HG02884 (cell line): ENCODE measurements at regions not wholly inside any gene's neighbourhood (a gene's known extent, or its start where the extent isn't known, plus 50 kb on each side); places are given as distances from the start of the nearest gene placed in this dataset.

Source experiments
- ATAC-seq: cut with Tn5 transposase; IDR thresholded peaks from one replicate; pipeline ENCODE4 v1.9.1; 2021; ENCODE audit warnings: mild to moderate bottlenecking, moderate library complexity; ENCODE audit not compliant: unreplicated experiment

DNA sequence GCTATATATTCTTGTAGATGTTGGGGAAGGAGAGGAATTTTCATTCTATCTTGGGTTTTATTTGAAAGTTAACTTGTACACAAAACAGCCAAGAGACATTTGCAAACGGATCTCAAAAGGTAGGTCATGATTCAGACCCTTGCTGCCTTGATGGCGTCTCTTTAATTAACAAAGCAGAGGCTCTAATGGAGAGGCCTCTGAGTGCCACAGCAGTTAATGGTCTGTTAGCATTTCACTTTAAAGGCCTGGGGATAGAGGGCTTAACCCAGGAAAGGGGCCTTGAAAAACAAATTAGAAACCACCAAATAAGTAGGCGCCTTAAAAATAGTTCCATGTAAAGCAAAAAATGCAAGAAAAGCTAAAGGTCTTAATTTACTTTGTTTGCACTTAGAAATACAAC, 836.9 kb upstream of the CELF4 start:
- no peak for ATAC-seq

DNA sequence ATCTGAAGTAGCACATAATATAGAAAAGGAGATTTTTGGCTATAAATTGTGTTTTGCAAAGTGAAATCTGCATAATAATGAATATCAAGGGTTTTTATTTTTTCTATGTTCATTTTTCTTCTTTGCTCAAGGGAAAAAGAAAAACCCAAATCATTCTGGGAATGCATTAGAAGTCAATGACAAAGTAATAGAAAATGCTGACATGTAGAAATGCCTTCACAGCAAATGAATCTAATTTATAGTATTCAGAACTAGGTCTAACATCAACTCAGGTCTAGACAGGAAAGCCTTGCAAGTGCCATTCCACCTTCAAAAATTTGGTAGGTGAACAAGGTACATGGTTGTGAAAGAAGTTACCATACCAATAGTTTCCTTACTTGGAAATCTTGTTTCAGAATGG, 831.5 kb upstream of the CELF4 start:
- no peak for ATAC-seq

DNA sequence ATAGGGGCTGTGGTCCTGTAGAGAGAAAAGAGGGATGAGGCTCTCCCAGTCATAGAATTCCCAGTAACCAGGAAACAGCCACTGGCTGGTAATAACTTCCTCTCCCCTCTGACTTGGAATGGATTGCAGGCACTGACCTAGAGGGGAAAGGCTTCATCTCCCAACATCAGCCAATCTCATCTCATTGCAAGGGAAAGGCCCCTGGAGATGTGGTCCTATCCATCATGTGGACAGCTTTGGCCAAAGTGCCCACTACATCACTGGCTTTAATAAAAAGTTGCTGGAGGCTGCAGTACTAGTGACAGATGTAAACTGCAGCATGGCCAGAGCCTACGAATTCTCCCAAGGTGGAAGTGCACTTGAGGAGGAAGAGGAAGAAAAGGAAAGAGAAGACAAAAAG, 820.5 kb upstream of the CELF4 start:
- no peak for ATAC-seq

DNA sequence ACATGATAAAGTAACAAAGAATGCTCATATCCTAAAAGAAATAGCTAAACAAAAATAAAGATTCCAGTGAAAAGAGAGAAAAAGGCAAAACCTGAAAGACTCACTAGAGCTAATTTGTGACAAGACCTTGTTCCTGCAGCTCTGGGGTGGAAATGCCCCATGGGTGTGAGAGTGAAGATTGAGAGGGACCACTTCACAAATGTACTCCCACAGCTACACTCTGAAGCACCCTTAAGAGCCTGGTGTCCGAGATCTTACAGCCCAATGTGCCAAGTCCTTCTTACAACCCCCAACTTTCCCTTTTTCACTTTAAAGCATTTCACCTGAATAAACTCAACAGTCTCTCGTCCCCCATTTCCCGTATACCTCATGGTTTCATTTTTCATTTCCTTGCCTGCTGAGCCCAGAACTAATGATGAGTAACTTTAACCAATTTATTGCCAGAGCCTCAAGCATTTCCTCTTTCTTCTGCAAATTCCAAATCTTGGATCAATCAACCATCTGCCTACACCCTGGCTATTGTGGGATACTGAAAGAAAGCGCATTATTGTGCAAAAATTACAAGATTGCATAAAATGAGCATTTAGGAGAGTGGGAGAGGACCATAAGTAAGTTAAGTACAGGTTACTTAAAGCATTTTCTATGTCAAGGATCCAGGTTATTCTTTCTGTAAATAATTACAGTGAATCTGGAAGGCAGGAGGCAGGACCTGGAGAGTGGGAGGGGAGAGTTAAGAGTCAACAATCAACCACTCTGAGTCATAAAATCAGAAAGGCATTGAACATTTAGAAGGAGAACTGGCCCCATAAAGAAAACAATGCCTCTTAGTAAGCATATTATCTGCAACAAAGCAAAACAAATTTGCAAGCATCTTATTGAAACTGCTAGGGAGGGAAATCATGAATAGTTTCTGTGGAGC, 804.4 kb upstream of the CELF4 start:
- ATAC-seq, result no peak

DNA sequence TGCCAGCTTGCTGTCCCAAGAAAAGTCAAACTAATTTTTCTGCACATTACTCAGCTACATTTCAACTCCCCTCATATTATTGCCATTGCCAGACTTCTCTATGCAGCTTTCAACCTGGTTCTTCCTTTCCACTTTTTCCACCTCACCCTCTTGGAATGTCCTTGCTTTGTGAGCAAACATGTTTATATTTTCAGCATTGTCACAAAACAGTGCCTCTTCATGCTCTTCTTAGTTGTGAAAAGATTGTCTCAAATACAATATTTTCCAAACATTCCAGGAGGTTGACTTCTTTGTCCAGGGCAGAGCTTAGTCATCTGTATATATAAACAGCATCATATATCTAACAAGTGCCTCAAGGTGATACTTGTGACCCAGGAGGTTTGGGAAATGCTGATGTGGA, 803.3 kb upstream of the CELF4 start:
- no peak for ATAC-seq

DNA sequence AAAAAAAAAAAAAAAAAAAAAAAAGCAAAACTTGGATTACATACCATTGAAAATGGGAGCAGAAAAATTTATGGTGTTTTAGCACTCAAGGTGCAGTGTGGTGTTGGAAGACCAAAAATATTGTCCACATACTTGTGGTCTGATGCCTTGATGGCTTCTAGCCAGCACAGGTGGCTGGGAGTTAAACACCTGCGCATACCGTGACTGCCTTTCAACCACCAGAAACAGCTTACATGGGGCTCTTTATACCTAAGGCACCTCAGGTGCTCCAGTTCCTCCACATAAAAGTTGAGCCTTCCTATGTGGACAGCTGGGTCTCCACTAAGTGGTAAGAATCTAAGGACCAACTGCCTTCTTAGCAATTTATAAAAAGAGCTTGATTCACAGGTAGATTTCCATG, 802.6 kb upstream of the CELF4 start:
- ATAC-seq, result no peak

DNA sequence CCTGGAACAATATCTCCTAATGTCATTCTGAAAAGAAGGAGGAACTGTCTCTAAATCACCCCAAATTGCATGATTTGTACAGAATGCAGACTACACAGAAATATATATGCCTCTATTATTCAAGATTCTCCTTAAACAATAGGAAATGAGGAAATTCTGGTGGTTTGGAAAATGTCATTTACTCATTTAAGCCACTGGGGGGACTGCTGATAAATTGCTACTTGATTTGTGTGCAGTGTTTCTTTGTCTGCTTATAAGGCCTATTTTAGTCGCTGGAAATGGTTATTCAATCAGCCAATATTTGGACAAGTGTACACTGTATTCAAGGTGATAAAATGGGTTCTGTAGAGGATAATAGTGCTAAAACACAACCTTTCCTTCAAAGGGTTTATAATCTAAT, 801.9 kb upstream of the CELF4 start:
- no peak for ATAC-seq

DNA sequence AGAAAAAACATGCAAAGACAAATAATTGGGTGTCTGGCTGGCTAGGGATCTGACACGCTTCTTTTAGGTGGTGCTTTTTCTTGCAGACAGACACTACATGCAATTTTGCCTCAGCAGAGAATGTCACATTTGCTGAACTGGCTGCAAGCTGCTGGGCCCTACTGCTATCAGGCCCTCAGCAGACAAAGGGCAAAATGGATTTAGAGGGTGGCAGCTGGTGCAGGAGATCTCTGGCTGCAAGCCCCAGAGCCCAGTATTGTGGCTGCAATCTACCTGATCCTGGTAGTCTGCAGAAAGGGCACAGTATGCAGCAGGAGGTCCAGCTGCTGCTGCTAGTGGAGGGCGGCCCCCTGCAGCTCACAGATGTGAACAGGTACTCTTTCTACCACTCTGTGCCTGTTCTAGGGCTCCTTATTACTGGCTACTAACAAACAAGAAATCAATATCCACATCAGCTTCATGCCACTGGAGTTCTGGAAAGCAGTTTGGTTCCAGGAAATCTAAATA, 796.7 kb upstream of the CELF4 start:
- no peak for ATAC-seq

DNA sequence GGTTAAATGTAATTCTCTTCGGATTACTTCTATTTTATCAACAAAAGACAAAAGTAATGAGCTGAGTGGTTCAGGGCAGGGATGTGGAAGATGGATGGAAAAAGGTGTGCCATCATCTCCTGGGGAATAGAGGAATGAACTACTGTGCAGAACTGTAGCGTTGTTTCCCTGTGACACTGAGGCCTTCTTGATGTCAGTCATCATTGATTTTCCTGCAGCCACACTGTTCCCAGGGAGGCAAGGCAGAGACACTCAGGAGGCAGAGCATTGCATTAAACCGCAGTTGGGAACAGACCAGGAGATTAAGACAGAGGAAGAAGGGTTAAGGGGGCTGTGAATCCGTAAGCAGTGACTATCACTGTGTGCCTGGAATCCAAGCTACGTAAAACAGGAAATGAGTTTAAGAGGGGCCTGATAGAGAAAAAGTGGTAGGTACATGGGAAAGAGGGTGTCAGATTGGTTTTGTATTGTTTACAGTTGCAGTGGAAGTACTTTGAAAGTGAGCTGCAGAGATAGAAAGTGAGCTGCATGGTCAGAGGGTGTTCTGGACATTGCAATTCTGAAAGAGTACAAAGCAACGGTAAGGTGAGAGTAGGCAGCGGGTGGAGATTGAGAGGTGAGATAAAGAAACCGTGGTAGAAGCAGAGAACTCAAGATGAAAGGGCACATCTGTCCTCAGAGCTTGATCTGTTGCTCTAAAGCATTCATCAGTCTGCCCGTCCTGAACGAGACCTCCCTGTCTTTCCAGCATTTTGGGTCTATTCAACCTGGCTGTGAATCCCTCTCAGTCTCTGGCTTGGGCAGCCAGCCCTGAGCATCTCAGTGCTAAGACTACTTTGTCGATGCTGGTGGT, 793.4 kb upstream of the CELF4 start:
- ATAC-seq, result no peak

DNA sequence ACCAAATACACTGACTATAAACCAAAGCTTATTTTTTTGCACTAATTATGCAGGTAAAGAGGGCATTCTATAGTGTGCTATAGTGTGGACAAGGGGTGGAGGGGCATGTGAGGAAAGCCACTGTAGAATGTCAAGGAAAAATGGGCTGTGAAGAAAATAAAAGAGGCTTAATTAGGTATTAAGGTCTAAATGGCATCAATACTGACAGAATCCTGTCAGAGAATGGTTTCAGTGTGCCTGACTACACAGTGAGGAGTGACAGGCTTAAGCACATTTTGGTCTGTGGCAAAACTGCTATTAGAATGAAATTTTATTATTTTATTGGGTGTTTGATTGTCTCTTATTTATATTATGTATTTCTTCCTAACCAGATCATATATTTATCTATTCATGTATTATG, 787.6 kb upstream of the CELF4 start:
- ATAC-seq, result no peak

DNA sequence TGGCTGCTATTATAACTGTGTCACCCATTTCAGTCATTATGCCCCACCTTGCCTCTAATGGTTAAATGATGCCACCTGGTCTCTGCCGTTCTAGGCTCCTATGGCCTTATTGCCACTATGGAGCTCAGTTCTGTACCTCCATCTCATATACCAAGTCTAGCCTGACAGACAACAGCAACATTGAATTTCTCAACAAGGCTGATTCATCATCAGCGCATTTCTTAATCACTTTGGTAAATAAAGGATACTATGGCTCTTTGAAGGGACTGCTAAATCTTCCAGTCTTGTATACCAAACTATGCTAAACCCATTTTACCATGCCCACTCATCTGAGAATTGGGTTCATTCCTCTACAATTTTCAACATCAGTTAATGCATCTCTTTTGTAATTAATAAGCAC, 784.5 kb upstream of the CELF4 start:
- ATAC-seq, result no peak

DNA sequence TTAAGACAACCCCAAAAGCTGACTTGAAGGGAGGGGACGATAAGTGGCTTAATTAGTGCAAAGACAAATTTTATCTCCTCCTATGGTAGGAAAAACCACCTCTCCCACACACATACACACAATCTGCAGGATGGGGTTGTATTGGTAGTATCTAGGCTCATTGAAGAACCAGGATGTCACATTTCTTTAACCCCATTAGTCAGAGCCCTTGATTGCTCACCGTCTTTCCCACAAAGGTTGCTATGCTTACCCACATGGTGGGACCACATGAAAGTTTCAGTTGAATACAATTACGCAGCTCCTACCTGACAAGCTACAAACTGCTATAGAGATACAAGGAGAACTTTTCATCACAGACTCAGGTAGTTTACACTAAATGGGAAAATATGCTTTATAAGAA, 765.0 kb upstream of the CELF4 start:
- ATAC-seq, result no peak

DNA sequence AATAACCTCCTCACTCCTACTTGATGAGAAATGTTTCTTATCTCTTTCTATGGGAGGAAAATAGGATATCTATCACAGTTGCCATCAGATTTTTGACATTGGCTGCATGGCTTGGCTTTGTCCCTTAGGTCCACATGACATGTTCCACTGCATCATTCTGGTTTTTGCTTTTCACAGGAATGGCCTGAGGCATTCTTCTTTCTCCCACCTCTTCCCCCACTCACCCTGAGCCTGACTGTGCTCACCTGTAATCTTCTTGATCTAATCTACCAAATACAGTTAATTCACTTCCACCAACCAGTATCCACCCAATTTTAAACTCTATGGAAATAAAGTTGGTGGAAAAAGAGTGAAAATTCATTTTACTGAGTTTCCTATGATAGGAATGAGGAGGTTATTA, 763.5 kb upstream of the CELF4 start:
- no peak for ATAC-seq

DNA sequence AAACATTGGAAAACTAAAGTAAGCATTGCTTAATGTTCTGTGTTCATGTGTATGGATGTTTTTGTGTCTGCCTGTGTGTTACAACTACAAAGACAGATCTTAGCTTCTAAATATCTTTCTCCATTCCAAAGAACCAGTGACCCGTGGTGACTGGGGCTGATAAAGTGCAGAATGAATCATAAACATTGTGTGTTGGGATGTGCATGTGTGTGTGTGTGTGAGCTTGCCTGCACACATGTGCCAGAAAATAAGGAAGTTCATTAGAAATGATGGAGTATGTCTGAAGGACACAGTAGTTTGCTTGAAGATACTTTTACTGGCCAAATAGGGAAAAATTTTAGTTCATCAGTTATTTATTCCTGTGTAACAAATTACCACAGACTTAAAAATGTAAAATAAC, 756.6 kb upstream of the CELF4 start:
- no peak for ATAC-seq

DNA sequence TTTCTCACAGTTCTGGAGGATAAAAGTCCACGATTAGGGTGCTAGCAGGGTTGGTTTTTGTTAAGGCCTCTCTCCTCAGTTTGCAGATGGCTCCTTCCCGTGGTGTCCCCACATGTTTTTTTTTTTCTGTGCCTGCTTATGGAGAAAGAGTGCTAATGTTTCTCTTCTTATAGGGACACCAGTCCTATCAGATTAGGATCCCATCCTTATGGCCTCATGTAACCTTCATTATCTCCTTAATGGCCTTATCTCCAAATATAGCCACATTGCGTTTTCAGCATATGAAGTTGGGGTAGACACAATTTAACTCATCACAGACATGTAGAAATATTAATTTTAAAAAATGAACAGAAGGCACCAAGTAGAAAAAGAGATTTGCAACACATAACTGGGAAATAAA, 755.7 kb upstream of the CELF4 start:
- no peak for ATAC-seq

DNA sequence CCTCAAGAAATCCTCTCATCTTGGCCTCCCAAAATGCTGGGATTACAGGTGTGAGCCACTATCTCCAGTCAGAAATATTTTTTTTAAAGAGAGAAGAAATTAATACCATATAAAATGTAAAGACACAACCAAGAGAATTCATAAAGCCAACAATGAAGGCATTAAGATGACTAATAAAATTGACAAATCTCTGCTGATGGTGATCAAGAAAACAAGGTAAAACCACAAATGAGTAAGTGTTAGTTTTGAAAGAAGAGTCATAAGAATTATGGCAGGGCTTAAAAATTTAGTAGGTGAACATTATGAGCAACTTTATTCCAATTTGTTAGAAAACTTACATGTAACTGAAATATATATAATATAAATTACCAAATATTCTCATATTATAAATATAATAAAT, 752.8 kb upstream of the CELF4 start:
- ATAC-seq, result no peak

DNA sequence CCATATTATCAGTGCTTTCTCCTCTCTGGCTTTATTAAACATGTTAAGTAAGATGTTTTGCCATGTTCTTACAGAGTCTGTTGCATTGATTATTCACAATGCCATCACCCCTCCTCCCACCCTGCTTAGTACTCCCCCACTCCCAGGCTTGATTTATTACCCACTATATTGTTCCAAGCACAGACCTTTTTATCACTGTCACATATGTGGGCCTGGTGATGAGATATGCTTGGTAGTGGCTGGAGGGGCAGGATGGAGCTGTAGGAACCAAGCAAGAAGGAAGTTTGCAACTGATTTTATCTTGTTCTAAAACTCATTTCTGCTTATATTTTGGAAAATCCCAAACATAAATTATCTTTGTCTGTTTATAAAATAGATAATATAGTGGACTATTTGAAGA, 748.2 kb upstream of the CELF4 start:
- no peak for ATAC-seq

DNA sequence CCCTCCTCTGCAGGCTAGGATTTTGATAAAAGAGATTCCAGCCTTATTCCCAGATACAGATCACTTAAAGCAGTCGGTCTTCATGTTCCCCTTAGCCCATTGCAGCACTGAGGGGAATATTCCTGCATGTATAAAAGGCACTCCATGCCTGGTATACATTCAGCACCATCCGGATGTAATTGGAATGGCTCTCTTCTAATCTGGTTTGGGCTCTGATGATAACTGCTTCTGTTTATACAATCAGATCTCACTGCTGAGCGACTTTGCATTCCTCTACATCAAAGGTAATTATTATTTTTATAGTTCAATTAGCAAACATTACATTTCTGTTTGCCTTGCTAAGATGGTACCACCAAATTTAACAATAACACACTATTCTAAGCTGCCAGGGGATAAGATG, 746.9 kb upstream of the CELF4 start:
- no peak for ATAC-seq

DNA sequence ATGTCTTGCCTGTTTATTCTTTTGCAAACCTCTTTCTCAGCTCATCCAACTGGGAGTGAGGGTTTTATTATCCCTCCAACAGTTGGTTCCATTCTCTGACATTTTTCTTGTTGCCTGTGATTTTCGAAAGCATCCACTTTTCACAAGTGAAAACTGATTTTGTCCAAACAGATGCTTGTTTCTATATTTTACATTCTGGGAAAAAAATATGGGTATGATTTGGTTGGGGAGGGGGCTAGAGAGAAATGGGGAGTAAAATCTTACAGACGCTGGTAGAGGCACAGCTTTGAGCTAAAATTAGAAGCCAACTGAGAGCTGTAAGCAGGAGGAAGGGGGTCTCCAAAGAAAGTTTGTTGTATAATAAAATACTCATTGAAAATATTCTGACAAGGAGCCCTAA, 745.3 kb upstream of the CELF4 start:
- no peak for ATAC-seq

DNA sequence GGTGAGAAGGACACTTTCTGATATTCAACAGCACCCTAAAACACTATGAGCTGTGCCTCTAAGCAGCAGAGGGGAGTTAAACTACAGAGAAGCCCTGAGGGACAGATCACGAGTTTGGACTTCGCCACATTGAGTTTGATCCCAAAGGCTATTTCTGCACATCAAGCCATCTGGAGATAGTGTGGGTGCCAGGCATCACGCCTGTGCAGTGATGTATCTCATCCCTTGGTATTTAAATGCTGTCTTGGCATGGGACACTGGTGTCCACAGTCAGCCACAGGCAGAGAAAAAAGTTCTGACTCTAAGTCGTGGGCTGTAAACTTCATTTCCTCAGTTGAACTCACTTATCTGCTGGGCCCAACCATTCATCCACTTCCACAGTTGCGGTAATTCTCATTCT, 742.3 kb upstream of the CELF4 start:
- ATAC-seq, result no peak

DNA sequence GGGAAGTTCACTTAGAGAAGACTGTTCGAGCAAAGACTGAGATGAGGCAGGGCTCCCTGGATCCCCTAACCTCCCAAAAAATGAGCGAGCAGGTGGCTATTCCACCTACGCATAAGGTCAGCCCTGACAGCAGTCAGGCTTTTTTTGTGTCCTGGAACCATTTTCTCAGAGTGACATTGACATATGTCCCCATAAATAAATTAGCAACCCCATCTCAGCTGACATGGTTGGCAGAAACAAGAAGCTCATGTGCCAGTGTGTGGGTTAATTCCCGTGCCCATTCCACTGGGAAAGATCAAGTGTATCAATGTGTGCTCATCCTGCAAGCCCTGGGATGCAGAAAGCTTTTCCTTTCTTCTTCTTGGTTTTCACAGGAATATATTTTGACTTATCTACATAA, 740.4 kb upstream of the CELF4 start:
- no peak for ATAC-seq

DNA sequence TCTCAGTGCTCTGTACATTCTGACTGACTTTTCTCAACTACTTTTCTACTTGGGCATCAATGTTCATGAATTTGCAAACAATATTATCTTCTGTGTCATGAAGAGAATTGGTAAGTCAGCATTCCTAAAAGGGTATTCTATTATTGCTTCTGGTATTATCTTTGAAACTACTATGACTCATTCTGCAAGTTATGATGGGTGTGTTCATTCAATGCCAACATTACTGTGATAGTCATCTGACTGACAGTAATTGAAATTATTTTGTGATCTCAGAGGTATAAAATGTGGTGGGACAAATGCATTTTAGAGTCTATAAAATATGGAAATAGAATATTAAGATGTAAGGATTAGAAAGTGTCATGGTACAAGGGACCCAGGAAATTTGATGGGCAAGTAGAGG, 736.0 kb upstream of the CELF4 start:
- no peak for ATAC-seq
